Activated CD8-positive, alpha-beta T cell treated with anti-CD3 and anti-CD28 coated beads for 36 hours (primary cell): ENCODE measurements at regions not wholly inside any gene's neighbourhood (a gene's known extent, or its start where the extent isn't known, plus 50 kb on each side); places are given as distances from the start of the nearest gene placed in this dataset.

ENCODE experiments used
- ATAC-seq: fragments of 200-7000 bp; cut with Tn5 transposase; one replicate; pipeline ENCODE4 v1.10.0; 2021; ENCODE audit warnings: mild to moderate bottlenecking, moderate library complexity
- CTCF ChIA-PET: fragments of 350-600 bp; sonication (Branson Sonifier 250); formaldehyde crosslinking; loops from one replicate; lab custom pipeline; 2021; ENCODE audit warnings: antibody characterized with exemption; lab: Charles Lee
- POLR2A ChIA-PET: fragments of 350-600 bp; sonication (Branson Sonifier 250); formaldehyde crosslinking; loops from one replicate; lab custom pipeline; 2021; ENCODE audit warnings: antibody characterized with exemption; lab: Charles Lee
- DNase-seq: peaks from one replicate; pipeline ENCODE4 v3.0.0-alpha.2; 2020
- H3K27ac Mint-ChIP-seq: one replicate; pipeline ENCODE4 v1.8.0; 2021; ENCODE audit warnings: mild to moderate bottlenecking, mixed read lengths
- H3K27me3 Mint-ChIP-seq: one replicate; pipeline ENCODE4 v1.8.0; 2021; ENCODE audit warnings: mixed read lengths
- H3K36me3 Mint-ChIP-seq: one replicate; pipeline ENCODE4 v1.8.0; 2021; ENCODE audit warnings: low read depth, mixed read lengths
- H3K4me1 Mint-ChIP-seq: one replicate; pipeline ENCODE4 v1.8.0; 2021; ENCODE audit warnings: low read depth, mixed read lengths
- H3K4me3 Mint-ChIP-seq: one replicate; pipeline ENCODE4 v1.8.0; 2021; ENCODE audit warnings: mild to moderate bottlenecking, moderate library complexity, mixed read lengths
- H3K9me3 Mint-ChIP-seq: one replicate; pipeline ENCODE4 v1.8.0; 2021; ENCODE audit warnings: mixed read lengths
- CTCF ChIP-seq: fragments of 200-600 bp; IDR thresholded peaks from one replicate; pipeline ENCODE4 v1.8.0; 2022; ENCODE audit warnings: antibody characterized with exemption, mild to moderate bottlenecking
- intact Hi-C: fragments of 100-400 bp; cut with micrococcal nuclease; formaldehyde crosslinking; loops from one replicate; pipeline ENCODE4 v1.10.0; 2022

- intact Hi-C loops = no loop called here
- Mint-ChIP-seq H3K9me3 (peaks cover 1% of the 10 kb centered on the region), H3K36me3 (no peaks in the 10 kb centered on the region), H3K27ac (no peak overlapping the region), H3K4me1 (peaks cover 7% of the 10 kb centered on the region), H3K27me3 (no peaks in the 10 kb centered on the region), H3K4me3 (no peak overlapping the region)
- TF ChIP-seq CTCF = no peak
- CTCF ChIA-PET = no interaction called here
- DNase-seq (no peak), ATAC-seq (no peak)
- POLR2A ChIA-PET = no interaction called here
Observed at GRCh38 chr2:193520709-193521458, 1326.2 kb upstream of the TMEFF2 start.

DNA sequence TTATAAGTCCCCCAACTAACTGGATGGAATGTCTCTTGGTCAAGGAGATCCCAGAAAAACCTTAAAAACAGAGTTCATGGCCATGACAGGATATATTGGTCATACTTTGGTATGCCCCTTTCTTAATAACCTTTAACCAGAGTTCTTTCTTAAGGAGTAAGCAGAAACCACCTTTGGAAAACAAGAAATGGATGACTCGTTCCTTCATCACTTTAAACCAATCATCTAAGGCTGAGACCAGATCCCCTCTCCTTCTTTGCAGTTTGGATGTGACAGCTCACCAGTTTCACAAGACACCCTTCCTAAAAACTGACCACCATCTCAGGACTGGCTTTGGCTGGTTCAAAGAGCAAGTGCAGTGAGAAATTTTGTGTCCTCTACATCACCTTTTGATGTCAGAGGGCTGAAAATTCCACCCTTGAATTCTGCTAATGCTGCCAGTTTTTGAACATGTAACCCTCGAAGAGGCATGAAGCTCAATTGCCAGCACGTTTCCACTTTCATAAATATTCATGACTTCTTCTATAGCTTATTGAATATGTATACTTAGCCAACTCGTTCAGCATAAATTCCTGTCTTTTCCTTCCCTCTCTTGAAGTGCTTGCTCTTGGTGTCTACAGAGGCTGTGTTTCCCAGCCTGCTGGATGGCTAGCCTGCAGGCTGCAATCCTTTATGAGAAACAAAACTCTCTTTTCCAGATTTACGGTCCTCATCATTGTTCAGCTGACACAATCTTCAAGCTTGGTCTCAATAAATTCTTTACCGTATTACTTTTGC, 1323.5 kb upstream of the TMEFF2 start:
- ChIA-PET CTCF (no interaction called here), POLR2A (interaction anchor here (0.6 kb wide), 2 partner anchors 367 to 696 kb away, joined by 3 read pairs; no protein-coding TSS in a partner anchor)
- no peaks in the 10 kb centered on the region for H3K27me3 Mint-ChIP-seq
- peak; percentile 20 for ATAC-seq
- TF ChIP-seq CTCF = no peak
- no peaks in the 10 kb centered on the region for H3K36me3 Mint-ChIP-seq
- intact Hi-C loops = no loop called here
- H3K9me3 Mint-ChIP-seq = peaks cover 1% of the 10 kb centered on the region
- no peak overlapping the region for H3K27ac Mint-ChIP-seq
- peaks cover 7% of the 10 kb centered on the region for H3K4me1 Mint-ChIP-seq
- no peak overlapping the region for H3K4me3 Mint-ChIP-seq
- DNase-seq = no peak

DNA sequence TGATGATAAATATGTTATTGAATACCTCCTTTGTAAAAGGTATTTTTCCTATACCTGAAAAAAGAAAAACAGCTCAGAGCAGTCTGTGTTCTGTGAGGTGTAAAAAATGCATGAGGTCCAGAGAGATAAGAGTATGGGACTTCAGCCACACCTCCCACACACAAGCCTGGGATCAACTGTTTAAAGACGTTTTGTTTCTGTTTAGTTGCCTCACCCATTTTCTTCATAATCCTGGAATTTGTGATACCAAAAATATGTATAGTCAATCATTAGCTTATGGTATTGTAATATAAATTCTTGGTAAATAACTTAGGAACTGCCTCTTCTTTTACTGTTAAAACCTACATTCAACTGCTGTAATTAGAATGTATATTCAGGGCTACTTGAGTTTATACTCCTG, 1322.9 kb upstream of the TMEFF2 start:
- ChIA-PET POLR2A (no interaction called here), CTCF (no interaction called here)
- H3K9me3 Mint-ChIP-seq = peaks cover 1% of the 10 kb centered on the region

GRCh38 chr2:193506035-193506434, 1311.3 kb upstream of the TMEFF2 start:
- POLR2A ChIA-PET = no interaction called here
- no peak for TF ChIP-seq CTCF
- no peak overlapping the region for H3K27ac Mint-ChIP-seq

More for the DNA sequence above, 1322.9 kb upstream of the TMEFF2 start:
- Mint-ChIP-seq H3K4me1 (peaks cover 7% of the 10 kb centered on the region), H3K27me3 (no peaks in the 10 kb centered on the region), H3K27ac (no peak overlapping the region), H3K4me3 (no peak overlapping the region), H3K36me3 (no peaks in the 10 kb centered on the region)
- ATAC-seq (no peak), DNase-seq (no peak)
- intact Hi-C loops = no loop called here
- TF ChIP-seq CTCF = no peak

GRCh38 chr2:193505620-193506019, 1310.9 kb upstream of the TMEFF2 start:
- intact Hi-C loops = no loop called here
- no peaks in the 10 kb centered on the region for H3K36me3 Mint-ChIP-seq
- H3K4me1 Mint-ChIP-seq = no peaks in the 10 kb centered on the region
- DNase-seq (no peak), ATAC-seq (no peak)
- TF ChIP-seq CTCF = no peak
- H3K9me3 Mint-ChIP-seq = no peaks in the 10 kb centered on the region
- H3K27ac Mint-ChIP-seq = no peak overlapping the region
- no peak overlapping the region for H3K4me3 Mint-ChIP-seq
- POLR2A ChIA-PET = no interaction called here
- CTCF ChIA-PET = no interaction called here
- H3K27me3 Mint-ChIP-seq = no peaks in the 10 kb centered on the region

More at GRCh38 chr2:193506035-193506434, 1311.3 kb upstream of the TMEFF2 start:
- Mint-ChIP-seq H3K36me3 (no peaks in the 10 kb centered on the region), H3K4me1 (no peaks in the 10 kb centered on the region), H3K9me3 (no peaks in the 10 kb centered on the region), H3K4me3 (no peak overlapping the region), H3K27me3 (no peaks in the 10 kb centered on the region)
- no peak for ATAC-seq
- intact Hi-C loops = no loop called here
- CTCF ChIA-PET = no interaction called here
- no peak for DNase-seq
